ENCODE measurements at regions not wholly inside any gene's neighbourhood (a gene's known extent, or its start where the extent isn't known, plus 50 kb on each side); places are given as distances from the start of the nearest gene placed in this dataset.

GRCh38 chr4:126251169-126251568 lies 936.4 kb downstream of the FAT4 start:
- no peaks in the 10 kb centered on the region for H3K36me3 ChIP-seq (ENCODE audit: control insufficient read depth in 2 of 2, extremely low read depth in 1 of 2, insufficient read depth in 2 of 2, low read length in 2 of 2)
- dilution Hi-C loops (cut with MboI; ENCODE audit: extremely low pct_ligation_motif_present, low sequenced_read_pairs), result no loop called here
- TF ChIP-seq MYC (IDR thresholded peaks at IDR 0.05; ENCODE audit: low read depth, low read length) (no peak), POLR2A (IDR thresholded peaks at IDR 0.05; ENCODE audit: low read depth, low read length) (no peak), JUN (IDR thresholded peaks at IDR 0.05; ENCODE audit: borderline replicate concordance, insufficient read depth, insufficient read length, low read depth) (no peak)
- TF ChIP-seq, protein P1, sequence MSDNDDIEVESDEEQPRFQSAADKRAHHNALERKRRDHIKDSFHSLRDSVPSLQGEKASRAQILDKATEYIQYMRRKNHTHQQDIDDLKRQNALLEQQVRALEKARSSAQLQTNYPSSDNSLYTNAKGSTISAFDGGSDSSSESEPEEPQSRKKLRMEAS (IDR thresholded peaks at IDR 0.05; ENCODE audit: insufficient read depth, insufficient read length), result no peak
- H3K9me1 ChIP-seq (replicated peaks; ENCODE audit: control insufficient read depth, extremely low read depth, insufficient read depth, low read length), result no peaks in the 10 kb centered on the region
- H3K4me2 ChIP-seq (ENCODE audit: insufficient read depth, low read length), result no peak overlapping the region
- H3K4me1 ChIP-seq (ENCODE audit: control insufficient read depth, extremely low read depth, insufficient read depth, low read length), result no peaks in the 10 kb centered on the region
- H3K9me3 ChIP-seq (replicated peaks; ENCODE audit: control insufficient read depth, insufficient read depth, low read length), result no peaks in the 10 kb centered on the region
- DNase-seq (ENCODE audit: low read depth, low spot score), result no peak
- no peaks in the 10 kb centered on the region for H3K79me2 ChIP-seq (ENCODE audit: control insufficient read depth, insufficient read depth, low read length)
- H3K4me3 ChIP-seq (replicated peaks in 1 of 3; ENCODE audit: insufficient read depth in 1 of 3, low read depth in 1 of 3, low read length in 3 of 3), result no peak overlapping the region
- intact Hi-C loops (cut with micrococcal nuclease), result no loop called here
- no peaks in the 10 kb centered on the region for H4K20me1 ChIP-seq (replicated peaks; ENCODE audit: control insufficient read depth, extremely low read depth, insufficient read depth, low read length)
- no peaks in the 10 kb centered on the region for H3K27me3 ChIP-seq (ENCODE audit: control insufficient read depth in 2 of 2, insufficient read depth in 2 of 2, low read length in 2 of 2)
- H3K9ac ChIP-seq (replicated peaks; ENCODE audit: extremely low read depth, insufficient read depth, low read length), result no peak overlapping the region
- POLR2A ChIA-PET, result no interaction called here
- BruUV-seq (replicated peaks), result no TSS peak
- CTCF ChIA-PET, result no interaction called here
- no peak for FAIRE-seq
- no peak overlapping the region for H3K27ac ChIP-seq (ENCODE audit: insufficient read depth, low read depth, low read length)
- no peak overlapping the region for H2AFZ ChIP-seq (ENCODE audit: low read depth, low read length)

DNA sequence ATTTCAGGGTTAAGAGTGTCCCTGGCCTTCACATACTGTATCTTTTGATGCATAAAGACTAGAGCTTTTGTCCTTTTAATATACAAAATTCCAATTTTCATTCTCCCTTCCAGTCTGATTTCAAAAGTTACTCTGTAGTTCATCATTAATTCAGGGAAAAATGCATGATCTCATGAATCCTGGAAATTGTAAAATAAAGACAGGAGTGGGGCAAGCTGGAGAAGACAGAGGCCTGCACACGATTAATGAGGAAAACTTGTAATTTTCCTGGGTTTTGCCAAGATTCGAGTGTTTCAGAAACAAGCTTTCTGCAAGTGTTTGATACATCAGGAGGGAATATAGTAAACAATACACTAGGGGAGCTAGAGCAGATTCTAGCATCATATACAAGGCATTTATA lies 947.9 kb downstream of the FAT4 start:
- no peaks in the 10 kb centered on the region for H3K9me3 ChIP-seq (replicated peaks; ENCODE audit: control insufficient read depth, insufficient read depth, low read length)
- intact Hi-C loops (cut with micrococcal nuclease), result no loop called here
- H3K4me1 ChIP-seq (ENCODE audit: control insufficient read depth, extremely low read depth, insufficient read depth, low read length), result no peaks in the 10 kb centered on the region
- no peak for DNase-seq (ENCODE audit: low read depth, low spot score)
- dilution Hi-C loops (cut with MboI; ENCODE audit: extremely low pct_ligation_motif_present, low sequenced_read_pairs), result no loop called here
- H3K36me3 ChIP-seq (ENCODE audit: control insufficient read depth in 2 of 2, extremely low read depth in 1 of 2, insufficient read depth in 2 of 2, low read length in 2 of 2), result no peaks in the 10 kb centered on the region
- no peak overlapping the region for H2AFZ ChIP-seq (ENCODE audit: low read depth, low read length)
- TF ChIP-seq EZH2 (IDR thresholded peaks at IDR 0.05; ENCODE audit: borderline replicate concordance, low read depth, low read length, severe bottlenecking), result no peak
- no peak for TF ChIP-seq MYC (IDR thresholded peaks at IDR 0.05; ENCODE audit: low read depth, low read length)
- no peak for TF ChIP-seq FOS (IDR thresholded peaks at IDR 0.05; ENCODE audit: borderline replicate concordance, insufficient read depth, low read length)
- TF ChIP-seq JUN (IDR thresholded peaks at IDR 0.05; ENCODE audit: borderline replicate concordance, insufficient read depth, insufficient read length, low read depth), result no peak
- TF ChIP-seq CTCF (IDR thresholded peaks at IDR 0.05; ENCODE audit: extremely low read depth in 1 of 2, insufficient read depth in 1 of 2, low read depth in 1 of 2, low read length in 2 of 2), result no peak
- TF ChIP-seq POLR2A (IDR thresholded peaks at IDR 0.05; ENCODE audit: low read depth, low read length), result no peak
- no peak for TF ChIP-seq GATA2 (IDR thresholded peaks at IDR 0.05; ENCODE audit: insufficient read depth, insufficient read length, low read depth, low read length)
- no peak for TF ChIP-seq POLR2AphosphoS5 (IDR thresholded peaks at IDR 0.05; ENCODE audit: insufficient read depth, low read depth, low read length)
- TF ChIP-seq, protein P1 (IDR thresholded peaks at IDR 0.05; ENCODE audit: insufficient read depth, insufficient read length), result no peak
- no peak overlapping the region for H3K27ac ChIP-seq (ENCODE audit: insufficient read depth, low read depth, low read length)
- H3K27me3 ChIP-seq (ENCODE audit: control insufficient read depth in 2 of 2, insufficient read depth in 2 of 2, low read length in 2 of 2), result no peaks in the 10 kb centered on the region
- CTCF ChIA-PET, result interaction anchor here (1.4 kb wide), 1 partner anchor 38 kb away, joined by 4 read pairs; no protein-coding TSS in a partner anchor
- FAIRE-seq, result no peak
- H3K9me1 ChIP-seq (replicated peaks; ENCODE audit: control insufficient read depth, extremely low read depth, insufficient read depth, low read length), result no peaks in the 10 kb centered on the region
- no TSS peak for BruUV-seq (replicated peaks)
- H3K9ac ChIP-seq (replicated peaks; ENCODE audit: extremely low read depth, insufficient read depth, low read length), result no peak overlapping the region
- no peak overlapping the region for H3K4me2 ChIP-seq (ENCODE audit: insufficient read depth, low read length)
- no peak overlapping the region for H3K4me3 ChIP-seq (replicated peaks in 1 of 3; ENCODE audit: insufficient read depth in 1 of 3, low read depth in 1 of 3, low read length in 3 of 3)
- POLR2A ChIA-PET, result no interaction called here
- H3K79me2 ChIP-seq (ENCODE audit: control insufficient read depth, insufficient read depth, low read length), result no peaks in the 10 kb centered on the region
- H4K20me1 ChIP-seq (replicated peaks; ENCODE audit: control insufficient read depth, extremely low read depth, insufficient read depth, low read length), result no peaks in the 10 kb centered on the region
